KMS-11 (cell line): ENCODE measurements at regions not wholly inside any gene's neighbourhood (a gene's known extent, or its start where the extent isn't known, plus 50 kb on each side); places are given as distances from the start of the nearest gene placed in this dataset.

Experiments used
- H2AFZ ChIP-seq: fragments of 200-600 bp; sonication (generic); 2 replicates; pipeline ENCODE4 v1.6.1; 2016; ENCODE audit warnings: antibody characterized with exemption, mixed run types, low read depth
- H3K27ac ChIP-seq: fragments of 200-600 bp; sonication (generic); 2 replicates; pipeline ENCODE4 v1.6.1; 2016; ENCODE audit warnings: mild to moderate bottlenecking, mixed run types
- H3K27me3 ChIP-seq: fragments of 200-600 bp; sonication (generic); 2 replicates; pipeline ENCODE4 v1.6.1; 2017; ENCODE audit warnings: mild to moderate bottlenecking, low read depth, mixed run types, moderate library complexity; ENCODE audit not compliant: insufficient read depth
- H3K36me3 ChIP-seq: fragments of 200-600 bp; sonication (generic); 2 replicates; pipeline ENCODE4 v1.6.1; 2017; ENCODE audit warnings: mild to moderate bottlenecking, mixed run types; ENCODE audit not compliant: insufficient read depth
- H3K4me1 ChIP-seq: fragments of 200-600 bp; sonication (generic); 2 replicates; pipeline ENCODE4 v1.6.1; 2016; ENCODE audit warnings: mild to moderate bottlenecking, low read depth, mixed run types; ENCODE audit not compliant: poor library complexity, severe bottlenecking
- H3K4me2 ChIP-seq: fragments of 200-600 bp; sonication (generic); 2 replicates; pipeline ENCODE4 v1.7.0; 2016; ENCODE audit warnings: mild to moderate bottlenecking, mixed run types
- H3K4me3 ChIP-seq: fragments of 200-600 bp; sonication (generic); IDR thresholded peaks from 2 replicates; pipeline ENCODE4 v1.6.1; 2017; ENCODE audit warnings: low read depth, low read length, mixed read lengths; ENCODE audit not compliant: insufficient read depth
- H3K79me2 ChIP-seq: fragments of 200-600 bp; sonication (generic); 2 replicates; pipeline ENCODE4 v1.6.1; 2016; ENCODE audit warnings: low read depth, mixed run types; ENCODE audit not compliant: insufficient read depth
- H3K9ac ChIP-seq: fragments of 200-600 bp; sonication (generic); 2 replicates; pipeline ENCODE4 v1.6.1; 2016; ENCODE audit warnings: mild to moderate bottlenecking, mixed run types
- H4K20me1 ChIP-seq: fragments of 200-600 bp; sonication (generic); 2 replicates; pipeline ENCODE4 v1.6.1; 2016; ENCODE audit warnings: mild to moderate bottlenecking, mixed run types; ENCODE audit not compliant: insufficient read depth
- CTCF ChIP-seq: fragments of 200-600 bp; sonication (generic); conservative IDR thresholded peaks from 2 replicates; pipeline ENCODE4 v1.6.1; 2017; ENCODE audit warnings: low read depth, mild to moderate bottlenecking, antibody characterized with exemption, low read length, moderate library complexity, mixed read lengths

DNA sequence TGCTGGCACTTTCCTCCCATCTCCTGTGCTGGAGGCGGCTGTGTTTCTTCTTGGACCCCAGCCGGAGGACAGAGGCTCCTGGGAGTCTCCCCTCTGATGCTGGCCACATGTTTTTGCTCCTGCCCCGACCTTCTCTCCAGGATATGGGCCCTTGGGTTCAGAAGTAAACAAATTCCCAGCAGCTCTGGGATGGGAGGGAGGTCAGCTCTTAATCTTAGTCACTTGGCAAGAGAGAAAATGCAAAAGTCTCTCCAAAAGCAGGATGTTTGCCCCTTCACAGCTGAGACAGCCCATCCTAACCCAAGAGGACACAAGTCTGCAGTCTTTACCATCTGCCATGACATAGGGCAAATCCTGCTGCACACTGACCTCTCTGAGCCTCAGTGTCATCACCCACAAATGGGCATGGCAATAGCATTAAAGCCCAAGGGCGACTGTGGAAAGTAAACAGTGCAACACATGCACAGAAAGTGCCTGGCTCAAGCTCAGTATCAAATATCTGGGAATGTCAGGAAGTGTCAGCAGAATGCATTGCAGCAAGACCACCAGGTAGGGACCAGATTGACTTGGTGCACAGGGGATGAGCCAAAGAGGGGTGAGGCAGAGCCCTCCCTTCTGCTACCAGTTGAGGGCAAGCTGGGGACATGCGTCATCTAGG lies 117.0 kb upstream of the CXCL14 start:
- H3K4me1 ChIP-seq = no peaks in the 10 kb centered on the region
- H3K27ac ChIP-seq = no peak overlapping the region
- H3K9ac ChIP-seq = no peak overlapping the region
- no peaks in the 10 kb centered on the region for H3K79me2 ChIP-seq
- TF ChIP-seq CTCF = no peak
- no peak overlapping the region for H2AFZ ChIP-seq
- no peaks in the 10 kb centered on the region for H4K20me1 ChIP-seq
- no peaks in the 10 kb centered on the region for H3K36me3 ChIP-seq
- H3K27me3 ChIP-seq = no peaks in the 10 kb centered on the region
- H3K4me3 ChIP-seq = no peak overlapping the region
- no peak overlapping the region for H3K4me2 ChIP-seq

GRCh38 chr5:135694906-135695305 lies 116.1 kb upstream of the CXCL14 start:
- no peak overlapping the region for H3K4me3 ChIP-seq
- H3K9ac ChIP-seq = no peak overlapping the region
- no peaks in the 10 kb centered on the region for H3K27me3 ChIP-seq
- no peak overlapping the region for H3K4me2 ChIP-seq
- H3K36me3 ChIP-seq = no peaks in the 10 kb centered on the region
- H3K79me2 ChIP-seq = no peaks in the 10 kb centered on the region
- no peak overlapping the region for H3K27ac ChIP-seq
- H4K20me1 ChIP-seq = no peaks in the 10 kb centered on the region
- no peaks in the 10 kb centered on the region for H3K4me1 ChIP-seq
- no peak for TF ChIP-seq CTCF
- no peak overlapping the region for H2AFZ ChIP-seq

GRCh38 chr5:135694012-135694411 lies 115.2 kb upstream of the CXCL14 start:
- Histone ChIP-seq H3K79me2 (no peaks in the 10 kb centered on the region), H3K9ac (no peak overlapping the region), H3K4me2 (no peak overlapping the region), H3K4me1 (no peaks in the 10 kb centered on the region), H3K36me3 (no peaks in the 10 kb centered on the region), H2AFZ (no peak overlapping the region), H3K27ac (no peak overlapping the region), H4K20me1 (no peaks in the 10 kb centered on the region), H3K27me3 (no peaks in the 10 kb centered on the region), H3K4me3 (no peak overlapping the region)
- no peak for TF ChIP-seq CTCF

DNA sequence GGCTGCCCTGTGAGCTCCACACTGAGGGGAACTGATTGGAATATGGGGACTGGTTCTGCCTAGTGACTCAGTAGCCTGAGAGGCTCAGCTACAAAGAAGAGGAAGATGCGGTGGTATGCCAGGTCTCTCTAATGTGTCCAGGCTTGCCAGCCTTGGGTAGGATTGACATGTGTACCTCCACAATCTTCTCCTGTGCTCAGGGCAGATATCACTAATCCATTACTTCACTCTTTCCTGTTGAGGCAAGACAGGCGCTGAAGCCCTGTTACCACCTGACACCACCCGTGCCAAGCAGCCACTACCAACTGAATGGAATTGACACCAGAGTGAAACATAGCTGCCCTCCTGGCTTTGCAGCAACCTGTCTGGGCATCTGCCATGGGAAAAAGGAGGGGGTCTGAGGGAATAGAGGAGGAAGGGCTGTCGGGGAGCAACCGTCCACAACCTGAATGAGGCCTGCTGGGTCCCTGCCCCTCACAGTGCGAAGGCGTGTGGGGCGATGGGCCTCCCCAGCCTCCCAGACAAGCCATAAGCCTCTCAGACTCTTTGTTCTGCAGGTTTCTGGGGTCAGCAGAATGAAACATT lies 114.7 kb upstream of the CXCL14 start:
- H3K9ac ChIP-seq = no peak overlapping the region
- no peaks in the 10 kb centered on the region for H4K20me1 ChIP-seq
- no peaks in the 10 kb centered on the region for H3K36me3 ChIP-seq
- no peaks in the 10 kb centered on the region for H3K27me3 ChIP-seq
- no peaks in the 10 kb centered on the region for H3K4me1 ChIP-seq
- H3K79me2 ChIP-seq = no peaks in the 10 kb centered on the region
- H3K27ac ChIP-seq = no peak overlapping the region
- H3K4me3 ChIP-seq = no peak overlapping the region
- no peak overlapping the region for H2AFZ ChIP-seq
- TF ChIP-seq CTCF = no peak
- H3K4me2 ChIP-seq = no peak overlapping the region
